ENCODE measurements at regions not wholly inside any gene's neighbourhood (a gene's known extent, or its start where the extent isn't known, plus 50 kb on each side); places are given as distances from the start of the nearest gene placed in this dataset.

GRCh38 chr5:124647352-124647751 is 99.1 kb downstream of the ZNF608 start:
- H3K9me3 Mint-ChIP-seq: no peaks in the 10 kb centered on the region
- H3K36me3 Mint-ChIP-seq (ENCODE audit: low read depth): peaks cover 75% of the 10 kb centered on the region
- H3K4me1 Mint-ChIP-seq: peaks cover 49% of the 10 kb centered on the region
- no peaks in the 10 kb centered on the region for H3K27me3 Mint-ChIP-seq (ENCODE audit: low read depth)
- peak overlapping the region in 1 of 3 experiments; percentile 11 for H3K27ac Mint-ChIP-seq
- no peak overlapping the region for H3K4me3 Mint-ChIP-seq
- no peak for TF ChIP-seq CTCF (IDR thresholded peaks at IDR 0.05; ENCODE audit: unreplicated experiment in 3 of 3)

DNA sequence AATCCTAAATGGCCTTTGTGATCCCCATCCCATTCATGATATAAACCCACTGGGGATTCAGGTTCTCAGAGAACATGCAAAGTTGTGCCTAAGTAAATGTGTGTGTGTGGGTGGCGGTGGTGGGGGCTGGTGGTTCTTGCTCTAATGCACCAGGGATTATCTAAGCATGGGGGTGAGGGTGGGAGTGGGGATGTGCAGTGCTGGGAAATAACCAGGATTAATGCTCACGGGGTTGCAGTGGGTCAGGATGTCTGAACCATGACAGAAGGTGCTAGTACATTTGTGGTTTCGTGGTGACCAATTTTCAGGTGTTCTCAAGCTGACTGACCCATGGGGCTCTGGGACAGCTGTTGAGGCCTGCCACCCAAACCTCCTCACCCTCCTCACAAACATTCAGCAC is 101.0 kb downstream of the ZNF608 start:
- H3K9me3 Mint-ChIP-seq: no peaks in the 10 kb centered on the region
- H3K36me3 Mint-ChIP-seq (ENCODE audit: low read depth): peaks cover 95% of the 10 kb centered on the region
- no peak overlapping the region for H3K4me3 Mint-ChIP-seq
- H3K27me3 Mint-ChIP-seq (ENCODE audit: low read depth): no peaks in the 10 kb centered on the region
- peaks cover 39% of the 10 kb centered on the region for H3K4me1 Mint-ChIP-seq
- H3K27ac Mint-ChIP-seq: no peak overlapping the region
- no peak for TF ChIP-seq CTCF (IDR thresholded peaks at IDR 0.05; ENCODE audit: unreplicated experiment in 3 of 3)

DNA sequence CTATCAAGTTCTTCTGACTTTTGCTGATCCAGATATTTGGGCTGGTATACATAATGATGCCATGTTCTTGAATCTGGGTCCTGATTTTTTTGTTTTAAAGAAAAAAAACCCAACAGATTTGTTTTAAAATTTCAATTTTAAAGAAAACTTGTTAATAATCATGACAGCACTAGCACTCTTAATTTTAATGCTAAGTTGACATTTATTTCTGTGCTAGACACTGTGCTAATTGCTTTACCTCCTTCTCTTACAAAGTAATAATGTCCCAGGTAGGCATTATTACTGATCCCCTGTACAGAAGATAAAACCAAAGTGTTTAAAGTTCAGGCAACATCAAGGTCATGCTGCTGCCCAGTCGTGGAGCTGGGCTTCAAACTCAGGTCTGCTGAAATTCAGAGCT is 101.9 kb downstream of the ZNF608 start:
- H3K9me3 Mint-ChIP-seq: no peaks in the 10 kb centered on the region
- H3K4me1 Mint-ChIP-seq: peaks cover 36% of the 10 kb centered on the region
- H3K4me3 Mint-ChIP-seq: no peak overlapping the region
- peaks cover 100% of the 10 kb centered on the region for H3K36me3 Mint-ChIP-seq (ENCODE audit: low read depth)
- no peak overlapping the region for H3K27ac Mint-ChIP-seq
- no peaks in the 10 kb centered on the region for H3K27me3 Mint-ChIP-seq (ENCODE audit: low read depth)
- TF ChIP-seq CTCF (IDR thresholded peaks at IDR 0.05; ENCODE audit: unreplicated experiment in 3 of 3): no peak

DNA sequence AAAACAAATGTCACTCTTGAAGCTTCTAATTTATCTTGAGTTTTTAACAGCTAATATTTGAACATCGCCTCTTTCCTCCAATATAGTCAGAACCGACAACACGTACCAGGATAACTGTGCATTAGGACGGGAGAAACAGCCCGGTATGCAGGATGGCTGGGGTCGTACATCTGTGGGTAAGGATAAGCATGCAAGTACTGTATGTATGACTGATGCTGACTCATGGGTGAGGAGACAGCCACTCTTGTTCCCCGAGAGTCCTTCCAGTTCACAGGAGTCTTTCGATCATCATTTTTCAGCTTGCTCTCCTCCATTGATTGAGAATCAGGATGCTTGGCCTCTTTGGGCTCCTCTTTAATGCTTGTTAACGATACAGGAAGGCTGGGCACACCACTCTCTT is 102.3 kb downstream of the ZNF608 start:
- peaks cover 100% of the 10 kb centered on the region for H3K36me3 Mint-ChIP-seq (ENCODE audit: low read depth)
- no peaks in the 10 kb centered on the region for H3K27me3 Mint-ChIP-seq (ENCODE audit: low read depth)
- H3K27ac Mint-ChIP-seq: no peak overlapping the region
- H3K4me3 Mint-ChIP-seq: no peak overlapping the region
- H3K4me1 Mint-ChIP-seq: peaks cover 35% of the 10 kb centered on the region
- TF ChIP-seq CTCF (IDR thresholded peaks at IDR 0.05; ENCODE audit: unreplicated experiment in 3 of 3): no peak
- H3K9me3 Mint-ChIP-seq: no peaks in the 10 kb centered on the region

GRCh38 chr5:124643336-124643735 is 103.1 kb downstream of the ZNF608 start:
- H3K4me3 Mint-ChIP-seq: no peak overlapping the region
- no peaks in the 10 kb centered on the region for H3K27me3 Mint-ChIP-seq (ENCODE audit: low read depth)
- H3K4me1 Mint-ChIP-seq: peaks cover 27% of the 10 kb centered on the region
- no peak overlapping the region for H3K27ac Mint-ChIP-seq
- peaks cover 96% of the 10 kb centered on the region for H3K36me3 Mint-ChIP-seq (ENCODE audit: low read depth)
- no peaks in the 10 kb centered on the region for H3K9me3 Mint-ChIP-seq
- no peak for TF ChIP-seq CTCF (IDR thresholded peaks at IDR 0.05; ENCODE audit: unreplicated experiment in 3 of 3)

DNA sequence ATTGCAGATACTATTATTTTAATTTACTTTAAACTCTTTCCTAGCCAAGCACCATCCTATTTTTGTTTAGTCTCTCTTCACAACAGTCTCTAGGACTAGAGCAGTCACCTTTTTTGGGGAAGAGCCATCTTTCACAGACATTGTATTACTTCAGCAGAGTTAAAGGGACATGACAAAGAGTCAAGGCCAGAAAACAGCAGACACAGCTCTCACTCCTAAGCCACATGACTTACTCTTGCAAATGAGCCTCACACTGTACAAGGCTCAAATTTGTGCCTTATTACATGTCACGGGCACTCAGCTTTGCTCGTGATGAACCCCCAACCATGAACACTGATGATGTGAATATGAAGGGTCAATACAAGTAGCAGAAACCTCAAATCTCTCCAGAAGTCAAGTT is 104.3 kb downstream of the ZNF608 start:
- peaks cover 18% of the 10 kb centered on the region for H3K4me1 Mint-ChIP-seq
- TF ChIP-seq CTCF (IDR thresholded peaks at IDR 0.05; ENCODE audit: unreplicated experiment in 3 of 3): no peak
- peaks cover 85% of the 10 kb centered on the region for H3K36me3 Mint-ChIP-seq (ENCODE audit: low read depth)
- H3K27ac Mint-ChIP-seq: peak overlapping the region; percentile 32 to 82 (median 49)
- no peak overlapping the region for H3K4me3 Mint-ChIP-seq
- no peaks in the 10 kb centered on the region for H3K9me3 Mint-ChIP-seq
- no peaks in the 10 kb centered on the region for H3K27me3 Mint-ChIP-seq (ENCODE audit: low read depth)

Measured in nephron (organoid).